ENCODE measurements at regions not wholly inside any gene's neighbourhood (a gene's known extent, or its start where the extent isn't known, plus 50 kb on each side); places are given as distances from the start of the nearest gene placed in this dataset.

GRCh38 chr22:47921906-47922305 is 1159.5 kb downstream of the TBC1D22A start:
- no peak for DNase-seq (ENCODE audit: extremely low read depth, low read depth)
- TF ChIP-seq CTCF (IDR thresholded peaks at IDR 0.05; ENCODE audit: low read depth, low read length) = no peak

- TF ChIP-seq CTCF (IDR thresholded peaks at IDR 0.05; ENCODE audit: low read depth, low read length) = no peak
- no peak for DNase-seq (ENCODE audit: extremely low read depth, low read depth)
Measured at GRCh38 chr22:47920380-47920959, 1158.0 kb downstream of the TBC1D22A start.

- TF ChIP-seq CTCF (IDR thresholded peaks at IDR 0.05; ENCODE audit: low read depth, low read length) = no peak
- no peak for DNase-seq (ENCODE audit: extremely low read depth, low read depth)
Measured at GRCh38 chr22:47919893-47920292, 1157.4 kb downstream of the TBC1D22A start.

GRCh38 chr22:47919001-47919441 is 1156.6 kb downstream of the TBC1D22A start:
- DNase-seq (ENCODE audit: extremely low read depth, low read depth) = no peak
- TF ChIP-seq CTCF (IDR thresholded peaks at IDR 0.05; ENCODE audit: low read depth, low read length) = no peak

- DNase-seq (ENCODE audit: extremely low read depth, low read depth) = no peak
- TF ChIP-seq CTCF (IDR thresholded peaks at IDR 0.05; ENCODE audit: low read depth, low read length) = no peak
Measured at GRCh38 chr22:47918276-47918921, 1155.9 kb downstream of the TBC1D22A start.

- TF ChIP-seq CTCF (IDR thresholded peaks at IDR 0.05; ENCODE audit: low read depth, low read length) = no peak
- DNase-seq (ENCODE audit: extremely low read depth, low read depth) = no peak
Measured at GRCh38 chr22:47914481-47915097, 1152.1 kb downstream of the TBC1D22A start.

- no peak for DNase-seq (ENCODE audit: extremely low read depth, low read depth)
- no peak for TF ChIP-seq CTCF (IDR thresholded peaks at IDR 0.05; ENCODE audit: low read depth, low read length)
Measured at GRCh38 chr22:47902646-47903180, 1140.3 kb downstream of the TBC1D22A start.
